HG03342 (cell line): ENCODE measurements at regions not wholly inside any gene's neighbourhood (a gene's known extent, or its start where the extent isn't known, plus 50 kb on each side); places are given as distances from the start of the nearest gene placed in this dataset.
"Not testable (repeated sequence)": the region's sequence is repeated elsewhere in the genome, so short reads cannot be mapped to it uniquely, and the experiment has no call there.

ENCODE experiments used
- ATAC-seq: cut with Tn5 transposase; IDR thresholded peaks from one replicate; pipeline ENCODE4 v1.9.1; 2021; ENCODE audit warnings: mild to moderate bottlenecking, moderate library complexity; ENCODE audit not compliant: unreplicated experiment

DNA sequence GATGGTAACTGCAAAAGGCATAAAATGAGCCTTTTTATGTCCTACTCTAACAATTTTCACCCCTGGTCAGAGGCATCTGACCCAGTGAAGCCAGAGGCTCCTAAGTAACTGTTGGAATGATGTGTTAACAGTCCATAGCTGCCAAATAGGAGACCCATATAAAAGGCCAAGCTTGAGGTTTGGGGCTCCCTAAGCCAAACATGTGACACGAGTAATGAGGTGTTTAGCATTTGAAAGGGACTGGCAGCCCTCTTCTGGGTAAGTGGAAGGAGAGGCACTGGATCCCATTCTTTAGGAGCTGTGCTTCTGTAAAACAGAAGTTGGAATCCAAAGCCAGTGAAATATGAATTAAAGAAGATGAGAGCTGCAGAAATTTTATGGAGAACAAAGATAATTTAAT, 100.6 kb upstream of the PNPLA4 start:
- no peak for ATAC-seq

- ATAC-seq = no peak
These were observed 98.5 kb upstream of the PNPLA4 start for GRCh38 chrX:8025705-8026104.

DNA sequence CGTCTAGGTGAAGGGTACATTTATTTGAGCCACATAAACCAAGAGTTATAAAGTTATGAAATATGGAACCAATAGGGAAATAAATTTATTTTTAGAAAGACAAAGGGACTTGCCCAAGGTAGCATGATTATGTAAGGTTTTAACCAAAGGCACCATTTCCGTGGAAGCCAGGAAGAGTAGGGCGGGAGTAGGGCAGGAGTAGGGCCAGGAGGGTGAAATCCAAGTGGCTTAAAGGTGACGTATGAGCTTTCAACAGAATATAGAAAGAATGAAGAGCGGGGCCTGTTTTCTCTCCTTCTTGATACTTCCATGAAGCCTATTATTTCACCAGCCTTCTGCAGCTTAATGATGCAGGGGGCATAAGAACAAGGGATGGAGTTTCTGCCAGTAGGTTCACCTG, 91.7 kb upstream of the PNPLA4 start:
- no peak for ATAC-seq

GRCh38 chrX:8010105-8010504, 82.9 kb upstream of the PNPLA4 start:
- ATAC-seq = no peak

DNA sequence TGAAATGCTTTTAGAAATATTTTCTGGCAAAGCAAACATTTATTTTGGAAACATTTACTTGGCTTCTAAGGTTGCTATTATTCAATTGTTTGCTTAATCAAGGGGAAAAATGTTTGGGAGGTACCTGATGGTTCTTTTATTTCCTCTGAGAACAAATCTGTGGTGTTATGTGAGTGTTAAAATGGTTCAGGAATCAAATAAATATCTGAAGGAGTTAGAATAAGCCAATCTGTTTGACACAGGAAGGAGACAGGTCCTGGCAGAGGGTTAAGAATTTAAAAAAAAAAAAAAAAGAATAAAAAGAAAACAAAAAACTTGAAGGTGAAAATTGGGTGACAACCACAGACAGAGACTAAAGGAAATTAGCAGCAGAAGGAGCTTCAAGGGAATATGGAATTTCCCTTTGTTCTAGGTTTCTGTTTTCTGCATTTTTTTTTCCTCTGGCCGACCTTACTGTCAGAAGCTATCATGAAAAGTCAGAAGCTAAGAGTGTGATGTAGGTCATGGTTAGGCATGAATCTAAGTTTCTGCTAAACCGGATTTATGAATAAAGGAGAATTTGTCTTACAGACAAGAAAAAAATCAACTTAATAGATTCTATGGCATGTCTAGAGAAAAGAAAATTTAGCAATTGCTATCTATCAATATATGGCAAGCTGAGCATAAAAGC, 78.6 kb upstream of the PNPLA4 start:
- ATAC-seq = no peak

GRCh38 chrX:8003147-8003883, 76.1 kb upstream of the PNPLA4 start:
- ATAC-seq = no peak

- ATAC-seq = no peak
These were observed 69.6 kb upstream of the PNPLA4 start for GRCh38 chrX:7996851-7997250.

- ATAC-seq = peak; percentile 69
These were observed 69.2 kb upstream of the PNPLA4 start for GRCh38 chrX:7996414-7996813.

DNA sequence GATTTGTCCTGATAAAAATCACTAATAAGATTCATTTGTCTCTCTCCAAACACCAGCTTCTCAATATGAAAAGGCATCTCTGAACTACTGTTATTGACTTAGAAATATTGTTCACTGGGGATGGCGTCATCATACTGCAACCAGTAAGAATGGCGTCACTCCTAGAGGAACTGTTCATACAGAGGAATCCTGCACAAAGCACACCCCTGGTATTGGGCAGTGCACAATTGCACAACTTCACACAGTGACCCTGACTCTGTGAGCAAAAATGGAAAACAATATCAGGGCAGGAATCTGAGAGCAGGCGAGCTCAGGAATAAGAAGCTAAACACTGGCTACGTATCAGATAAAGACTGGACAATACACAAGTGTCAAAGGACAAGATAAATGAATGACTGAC, 66.7 kb upstream of the PNPLA4 start:
- ATAC-seq = no peak

DNA sequence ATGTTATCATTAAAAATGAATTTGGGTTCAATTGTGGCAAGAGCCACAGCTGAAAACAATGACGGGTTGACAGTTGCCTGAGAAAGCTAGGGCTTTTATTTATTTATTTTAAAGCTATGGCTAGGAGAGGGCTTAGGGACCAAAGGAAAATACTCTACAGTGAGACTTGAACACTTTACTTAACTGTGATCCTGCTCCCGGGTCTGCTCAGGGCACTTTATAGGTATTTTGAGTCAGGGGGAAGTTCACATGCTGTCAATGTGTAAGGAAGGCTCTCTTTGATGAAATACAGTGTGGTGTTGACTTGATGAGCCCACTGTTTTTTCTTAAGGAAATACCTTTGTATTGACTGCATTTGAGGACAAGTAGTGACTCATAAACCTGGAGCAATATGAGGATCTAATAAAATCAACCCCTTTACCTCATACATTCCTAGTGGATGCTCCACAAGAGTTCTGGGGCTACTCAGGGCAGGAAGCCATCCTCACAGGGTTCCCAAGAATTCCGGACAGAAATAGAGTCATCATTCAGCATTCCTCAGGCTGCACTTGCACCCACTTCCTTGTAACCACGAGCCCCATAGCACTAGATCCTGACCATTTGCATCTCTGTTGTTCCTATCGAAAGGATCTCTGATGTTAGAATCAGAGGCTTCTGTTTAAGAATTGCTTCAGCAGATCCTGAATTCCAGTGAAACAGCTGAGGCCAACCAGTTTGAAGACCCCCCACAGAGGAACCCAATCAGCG, 61.0 kb upstream of the PNPLA4 start:
- not testable (repeated sequence) for ATAC-seq

DNA sequence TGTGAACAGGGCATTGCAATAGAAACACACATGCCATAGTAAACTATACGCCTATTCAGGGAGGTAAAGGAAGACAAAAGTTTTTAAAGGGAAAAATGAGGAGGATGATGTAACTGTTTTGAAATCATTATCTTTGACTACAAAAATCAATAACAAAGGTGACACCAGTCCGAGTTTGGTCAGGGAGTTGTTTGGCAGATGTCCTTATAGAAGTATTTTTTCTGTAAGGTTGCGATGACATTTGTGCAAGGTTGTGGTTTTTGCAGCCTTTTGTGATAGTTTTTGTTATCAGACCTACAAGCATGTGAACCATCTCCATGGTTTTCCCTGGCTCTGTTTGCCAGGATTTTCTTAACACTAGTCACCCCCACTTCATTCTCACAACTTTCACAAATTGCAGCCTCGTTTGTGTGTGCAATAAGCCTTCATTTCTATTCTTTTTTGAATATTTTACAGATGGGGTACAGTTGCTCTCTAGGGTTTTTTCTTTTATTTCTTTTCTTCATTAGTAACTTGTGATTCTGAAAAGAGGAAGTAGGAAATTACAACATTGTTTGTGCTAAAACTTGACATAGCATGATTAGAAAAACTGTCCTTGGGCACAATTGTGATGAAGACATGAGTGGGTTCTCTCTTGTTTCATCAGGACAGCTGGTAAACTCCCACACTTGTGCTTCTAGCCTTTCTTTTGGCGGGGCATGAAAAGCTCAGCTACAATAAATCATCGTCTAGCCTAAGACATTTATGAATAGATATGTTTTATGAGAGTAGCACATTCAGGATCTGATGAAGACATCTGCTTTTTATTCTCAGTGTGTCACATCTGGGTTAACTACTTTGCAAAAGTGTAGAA, 60.2 kb upstream of the PNPLA4 start:
- ATAC-seq = peak; percentile 59

DNA sequence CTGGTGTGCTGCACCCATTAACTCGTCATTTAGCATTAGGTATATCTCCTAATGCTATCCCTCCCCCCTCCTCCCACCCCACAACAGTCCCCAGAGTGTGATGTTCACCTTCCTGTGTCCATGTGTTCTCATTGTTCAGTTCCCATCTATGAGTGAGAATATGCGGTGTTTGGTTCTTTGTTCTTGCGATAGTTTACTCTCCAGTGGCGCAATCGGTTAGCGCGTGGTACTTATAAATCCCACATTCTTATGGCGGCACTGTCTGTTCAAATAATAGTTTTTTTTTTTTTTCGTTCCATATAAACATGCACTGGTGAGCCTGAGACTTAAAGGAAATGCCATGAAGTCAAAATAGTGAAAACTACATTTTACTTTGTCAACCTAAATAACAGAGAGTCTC, 59.5 kb upstream of the PNPLA4 start:
- not testable (repeated sequence) for ATAC-seq

DNA sequence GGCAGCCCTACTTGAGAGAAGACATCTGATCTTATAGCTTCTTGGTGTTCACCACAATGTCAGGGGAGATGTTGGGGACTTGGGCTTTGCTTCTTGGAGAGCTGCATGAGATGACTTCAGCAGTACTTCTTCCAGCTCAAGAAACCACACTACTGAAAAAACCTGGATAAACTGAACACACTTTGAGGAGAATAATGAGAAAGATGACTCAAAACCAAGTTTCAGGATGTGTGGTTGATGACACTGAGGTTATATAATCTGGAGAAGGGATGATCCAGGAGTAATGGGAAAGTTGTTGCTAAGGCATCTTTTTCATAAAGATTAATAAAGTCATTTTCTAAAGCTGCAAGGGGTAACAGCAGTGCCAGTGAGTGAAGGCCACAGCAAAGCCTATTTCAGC, 58.4 kb upstream of the PNPLA4 start:
- ATAC-seq = no peak

DNA sequence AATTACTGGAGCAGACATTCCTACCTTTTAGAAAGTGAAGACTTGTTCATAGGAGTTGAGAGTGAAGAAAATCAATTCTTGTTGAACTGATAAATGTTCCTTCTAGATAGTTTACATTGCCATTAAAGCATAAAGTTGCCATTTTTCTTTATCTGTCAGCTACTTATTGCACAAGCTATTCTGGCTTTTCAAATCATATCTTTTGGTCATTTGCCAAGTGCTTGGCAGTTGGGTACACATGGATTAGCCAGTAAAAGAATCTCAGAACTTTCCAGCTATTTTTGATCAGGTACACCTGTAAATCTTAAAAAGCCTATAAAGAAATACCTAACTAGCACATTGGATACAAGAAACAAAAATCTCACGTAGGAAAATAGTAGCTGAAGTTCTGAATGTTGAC, 56.4 kb upstream of the PNPLA4 start:
- no peak for ATAC-seq
